ENCODE measurements at regions not wholly inside any gene's neighbourhood (a gene's known extent, or its start where the extent isn't known, plus 50 kb on each side); places are given as distances from the start of the nearest gene placed in this dataset.

GRCh38 chr11:80096736-80097135, 655.9 kb upstream of the TENM4 start:
- no peak overlapping the region for H3K27ac Mint-ChIP-seq
- no peak overlapping the region for H2BK120ac ChIP-seq (ENCODE audit: low read depth, low read length, poor library complexity, severe bottlenecking)
- H3K4me2 ChIP-seq (ENCODE audit: insufficient read depth, insufficient read length, low read length) = no peak overlapping the region
- H3K23me2 ChIP-seq (ENCODE audit: insufficient read length, low read depth, low read length, poor library complexity, severe bottlenecking) = no peaks in the 10 kb centered on the region
- no peak overlapping the region for H2BK12ac ChIP-seq (ENCODE audit: insufficient read length, low read depth, low read length)
- no peak overlapping the region for H3K4ac ChIP-seq (ENCODE audit: low read depth, low read length)
- no peak overlapping the region for H3K4me3 Mint-ChIP-seq
- H4K8ac ChIP-seq (replicated peaks; ENCODE audit: insufficient read length, low read depth, low read length) = no peak overlapping the region
- H3K14ac ChIP-seq (ENCODE audit: insufficient read depth, low read length) = no peak overlapping the region
- H3K79me2 ChIP-seq (ENCODE audit: insufficient read depth, low read length) = no peaks in the 10 kb centered on the region
- H3K9me3 ChIP-seq (ENCODE audit: control insufficient read depth, low read depth, low read length) = no peaks in the 10 kb centered on the region
- no peaks in the 10 kb centered on the region for H3K79me1 ChIP-seq (ENCODE audit: insufficient read depth, low read depth, low read length, poor library complexity, severe bottlenecking)
- no peak overlapping the region for H2AK5ac ChIP-seq (ENCODE audit: insufficient read length, low read length)
- no peak overlapping the region for H3K9ac ChIP-seq (ENCODE audit: extremely low read depth, insufficient read length, low read length)
- no peak overlapping the region for H4K91ac ChIP-seq (ENCODE audit: insufficient read length, low read depth, low read length)
- H3K4me1 ChIP-seq (ENCODE audit: insufficient read depth, low read length) = no peaks in the 10 kb centered on the region
- no peak overlapping the region for H2AFZ ChIP-seq (ENCODE audit: low read length)
- no peak for DNase-seq
- H3K18ac ChIP-seq (ENCODE audit: insufficient read length, low read depth, low read length) = no peak overlapping the region
- TF ChIP-seq CTCF (conservative IDR thresholded peaks at IDR 0.05) = no peak
- H3K27ac ChIP-seq (ENCODE audit: insufficient read length, low read depth, low read length) = no peak overlapping the region
- no peak overlapping the region for H2BK15ac ChIP-seq (ENCODE audit: low read depth, low read length)
- H3T11ph ChIP-seq (ENCODE audit: low read length) = no peak overlapping the region
- no peak overlapping the region for H4K5ac ChIP-seq (ENCODE audit: insufficient read length, low read depth, low read length)
- no peaks in the 10 kb centered on the region for H4K20me1 ChIP-seq (ENCODE audit: control insufficient read depth, insufficient read depth, insufficient read length)
- H3K56ac ChIP-seq (ENCODE audit: insufficient read length, low read depth, low read length) = no peak overlapping the region
- no peak overlapping the region for H2BK5ac ChIP-seq (ENCODE audit: insufficient read length, low read length)
- no peaks in the 10 kb centered on the region; the same call in 1 of the 2 replicates for H3K27me3 Mint-ChIP-seq (ENCODE audit: low read depth)
- no CpG with 5 or more reads among the region's 3 CpGs for WGBS (ENCODE audit: extremely low coverage, insufficient read length, low lambda C conversion rate)
- no peak overlapping the region for H2BK20ac ChIP-seq (ENCODE audit: low read depth, low read length, poor library complexity, severe bottlenecking)
- H3K27me3 ChIP-seq (ENCODE audit: insufficient read depth, low read length) = no peaks in the 10 kb centered on the region
- H3K9me3 Mint-ChIP-seq = no peaks in the 10 kb centered on the region; a peak in 1 of 5 replicates
- H3K23ac ChIP-seq (ENCODE audit: insufficient read length, low read depth, low read length) = no peak overlapping the region
- H3K4me1 Mint-ChIP-seq = peaks cover 11 to 12% of the 10 kb centered on the region in 2 experiments
- H3K36me3 Mint-ChIP-seq (ENCODE audit: insufficient read depth in 1 of 3, low read depth in 3 of 3) = no peaks in the 10 kb centered on the region

All from H9 (cell line).